ENCODE measurements at regions not wholly inside any gene's neighbourhood (a gene's known extent, or its start where the extent isn't known, plus 50 kb on each side); places are given as distances from the start of the nearest gene placed in this dataset.

GRCh38 chr5:30237189-30237588 lies 956.3 kb upstream of the CDH6 start:
- TF ChIP-seq CTCF (IDR thresholded peaks at IDR 0.05; ENCODE audit: low read length, missing control alignments) = no peak
- no peak for DNase-seq (ENCODE audit: low read depth)
- H3K4me3 ChIP-seq (replicated peaks; ENCODE audit: low read depth, low read length) = no peak overlapping the region

- TF ChIP-seq CTCF (IDR thresholded peaks at IDR 0.05; ENCODE audit: low read length, missing control alignments) = no peak
- no peak overlapping the region for H3K4me3 ChIP-seq (replicated peaks; ENCODE audit: low read depth, low read length)
- no peak for DNase-seq (ENCODE audit: low read depth)
Observed at GRCh38 chr5:30209755-30210154, 983.7 kb upstream of the CDH6 start.

- no peak for TF ChIP-seq CTCF (IDR thresholded peaks at IDR 0.05; ENCODE audit: low read length, missing control alignments)
- DNase-seq (ENCODE audit: low read depth) = no peak
- H3K4me3 ChIP-seq (replicated peaks; ENCODE audit: low read depth, low read length) = no peak overlapping the region
Observed at GRCh38 chr5:30197662-30198061, 995.8 kb upstream of the CDH6 start.

GRCh38 chr5:30195036-30195435 lies 998.5 kb upstream of the CDH6 start:
- no peak overlapping the region for H3K4me3 ChIP-seq (replicated peaks; ENCODE audit: low read depth, low read length)
- no peak for DNase-seq (ENCODE audit: low read depth)

GRCh38 chr5:30194595-30194994 lies 998.9 kb upstream of the CDH6 start:
- no peak for DNase-seq (ENCODE audit: low read depth)
- TF ChIP-seq CTCF (IDR thresholded peaks at IDR 0.05; ENCODE audit: low read length, missing control alignments) = no peak
- no peak overlapping the region for H3K4me3 ChIP-seq (replicated peaks; ENCODE audit: low read depth, low read length)

More at GRCh38 chr5:30195036-30195435, 998.5 kb upstream of the CDH6 start:
- TF ChIP-seq CTCF (IDR thresholded peaks at IDR 0.05; ENCODE audit: low read length, missing control alignments) = no peak

GRCh38 chr5:30183795-30184194 lies 1009.7 kb upstream of the CDH6 start:
- no peak for TF ChIP-seq CTCF (IDR thresholded peaks at IDR 0.05; ENCODE audit: low read length, missing control alignments)

GRCh38 chr5:30156156-30156555 lies 1037.3 kb upstream of the CDH6 start:
- no peak overlapping the region for H3K4me3 ChIP-seq (replicated peaks; ENCODE audit: low read depth, low read length)
- DNase-seq (ENCODE audit: low read depth) = peak; percentile 7
- TF ChIP-seq CTCF (IDR thresholded peaks at IDR 0.05; ENCODE audit: low read length, missing control alignments) = no peak

More at GRCh38 chr5:30183795-30184194, 1009.7 kb upstream of the CDH6 start:
- H3K4me3 ChIP-seq (replicated peaks; ENCODE audit: low read depth, low read length) = no peak overlapping the region
- no peak for DNase-seq (ENCODE audit: low read depth)

Measured in fibroblast of pulmonary artery (primary cell).